T-helper 2 cell treated with Interferon-gamma antibody and Interleukin-4, amounts not matched to agents 5 μg/mL and 100 μg/mL, for 36 hours (primary cell): ENCODE measurements at regions not wholly inside any gene's neighbourhood (a gene's known extent, or its start where the extent isn't known, plus 50 kb on each side); places are given as distances from the start of the nearest gene placed in this dataset.

Source experiments
- DNase-seq: peaks from one replicate; pipeline ENCODE4 v3.0.0; 2021; ENCODE audit warnings: low spot score
- H3K27ac Mint-ChIP-seq: one replicate; pipeline ENCODE4 v1.8.0; 2021; ENCODE audit warnings: mild to moderate bottlenecking, mixed read lengths
- H3K27me3 Mint-ChIP-seq: one replicate; pipeline ENCODE4 v1.8.0; 2021; ENCODE audit warnings: low read depth, mixed read lengths
- H3K36me3 Mint-ChIP-seq: one replicate; pipeline ENCODE4 v1.8.0; 2021; ENCODE audit warnings: low read depth, mixed read lengths
- H3K4me1 Mint-ChIP-seq: one replicate; pipeline ENCODE4 v1.8.0; 2021; ENCODE audit warnings: low read depth, mixed read lengths
- H3K4me3 Mint-ChIP-seq: one replicate; pipeline ENCODE4 v1.8.0; 2022; ENCODE audit warnings: mild to moderate bottlenecking, moderate library complexity, mixed read lengths
- H3K9me3 Mint-ChIP-seq: one replicate; pipeline ENCODE4 v1.8.0; 2021; ENCODE audit warnings: mixed read lengths

DNA sequence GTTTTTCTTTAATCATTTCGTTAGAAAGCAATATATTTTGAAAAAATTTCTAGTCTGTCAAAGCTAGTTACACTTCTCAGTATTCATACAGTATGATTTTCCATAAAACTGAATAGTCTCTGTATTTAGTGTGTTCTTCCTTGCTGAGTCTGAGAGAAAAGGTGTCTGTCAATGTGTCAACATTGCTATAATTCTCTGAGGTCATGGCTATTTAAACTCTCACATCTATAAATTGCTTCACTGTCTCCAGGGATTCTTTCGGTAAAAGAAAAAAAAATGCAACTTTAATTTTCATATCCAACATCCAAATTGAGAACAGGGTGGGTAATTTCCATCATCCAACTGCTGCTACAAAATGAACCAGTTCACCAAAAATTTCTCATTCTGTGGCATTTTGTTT is 319.7 kb upstream of the GHITM start:
- Mint-ChIP-seq H3K9me3 (no peaks in the 10 kb centered on the region), H3K27me3 (no peaks in the 10 kb centered on the region), H3K36me3 (no peaks in the 10 kb centered on the region), H3K4me1 (no peaks in the 10 kb centered on the region), H3K27ac (no peak overlapping the region), H3K4me3 (no peak overlapping the region)
- no peak for DNase-seq

DNA sequence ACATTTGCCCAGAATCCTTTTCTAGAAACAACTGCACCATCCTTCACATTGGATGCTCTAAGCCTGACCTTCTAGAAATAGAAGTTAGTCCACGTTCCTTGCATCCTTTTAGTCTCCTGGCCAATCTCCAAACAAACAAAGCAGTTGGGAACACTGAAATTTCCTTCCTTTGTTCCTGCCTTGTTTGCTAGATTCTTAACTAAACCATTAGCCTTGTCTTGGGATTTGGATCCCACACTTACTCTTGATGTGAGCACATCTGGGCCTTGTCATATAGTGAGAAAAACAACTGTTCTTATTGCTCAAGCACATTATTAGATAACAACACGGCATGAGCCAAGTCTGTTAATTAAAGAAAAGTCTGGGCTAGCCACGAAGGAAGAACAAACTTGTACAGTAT is 319.3 kb upstream of the GHITM start:
- no peaks in the 10 kb centered on the region for H3K27me3 Mint-ChIP-seq
- H3K4me1 Mint-ChIP-seq = no peaks in the 10 kb centered on the region
- H3K27ac Mint-ChIP-seq = no peak overlapping the region
- no peaks in the 10 kb centered on the region for H3K9me3 Mint-ChIP-seq
- no peaks in the 10 kb centered on the region for H3K36me3 Mint-ChIP-seq
- H3K4me3 Mint-ChIP-seq = no peak overlapping the region
- DNase-seq = no peak

DNA sequence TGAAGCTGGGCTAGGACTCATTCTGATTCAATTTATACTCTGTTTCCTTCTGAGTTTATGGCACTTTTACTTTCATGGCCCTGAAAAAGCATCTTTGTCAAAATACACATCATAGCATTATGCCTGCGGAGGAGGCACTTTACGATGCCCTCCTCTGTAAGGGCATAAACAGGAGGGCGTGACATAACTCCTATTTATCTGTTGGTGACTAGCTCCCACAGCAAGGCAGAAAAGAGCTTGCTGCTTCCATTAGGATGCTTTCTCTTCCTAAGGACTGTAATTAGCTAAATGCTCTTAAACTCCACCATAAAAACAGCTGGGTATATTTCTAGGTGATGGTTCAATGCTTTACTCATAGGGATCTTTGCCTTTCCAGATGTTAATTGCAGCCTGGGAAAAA is 315.2 kb upstream of the GHITM start:
- Mint-ChIP-seq H3K9me3 (peaks cover 3% of the 10 kb centered on the region), H3K27me3 (no peaks in the 10 kb centered on the region), H3K4me1 (no peaks in the 10 kb centered on the region), H3K36me3 (no peaks in the 10 kb centered on the region), H3K4me3 (no peak overlapping the region), H3K27ac (no peak overlapping the region)
- DNase-seq = no peak

DNA sequence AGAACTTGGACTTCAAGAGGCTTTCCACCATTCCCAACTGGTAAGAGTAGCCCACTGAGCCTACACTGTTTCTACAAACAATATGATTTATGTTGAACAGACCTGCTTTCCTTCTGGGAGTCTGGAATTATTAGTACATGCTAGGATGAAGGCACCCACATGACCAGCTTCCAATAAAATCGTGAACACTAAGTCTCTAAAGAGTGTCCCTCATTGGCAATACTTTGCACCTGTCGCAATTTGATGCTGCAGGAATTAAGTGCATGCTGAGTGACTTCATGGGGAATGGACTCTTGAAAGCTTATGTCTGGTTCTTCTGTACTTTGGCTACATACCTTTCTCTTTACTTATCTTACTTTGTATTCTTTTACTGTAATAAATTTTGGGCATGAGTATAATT is 305.2 kb upstream of the GHITM start:
- no peak overlapping the region for H3K4me3 Mint-ChIP-seq
- H3K36me3 Mint-ChIP-seq = no peaks in the 10 kb centered on the region
- no peaks in the 10 kb centered on the region for H3K9me3 Mint-ChIP-seq
- H3K27ac Mint-ChIP-seq = no peak overlapping the region
- H3K4me1 Mint-ChIP-seq = no peaks in the 10 kb centered on the region
- DNase-seq = no peak
- H3K27me3 Mint-ChIP-seq = no peaks in the 10 kb centered on the region

- no peaks in the 10 kb centered on the region for H3K36me3 Mint-ChIP-seq
- H3K27me3 Mint-ChIP-seq = no peaks in the 10 kb centered on the region
- DNase-seq = no peak
- no peak overlapping the region for H3K27ac Mint-ChIP-seq
- H3K4me3 Mint-ChIP-seq = no peak overlapping the region
- no peaks in the 10 kb centered on the region for H3K9me3 Mint-ChIP-seq
- H3K4me1 Mint-ChIP-seq = no peaks in the 10 kb centered on the region
Observed at GRCh38 chr10:83835945-83836745, 303.2 kb upstream of the GHITM start.

DNA sequence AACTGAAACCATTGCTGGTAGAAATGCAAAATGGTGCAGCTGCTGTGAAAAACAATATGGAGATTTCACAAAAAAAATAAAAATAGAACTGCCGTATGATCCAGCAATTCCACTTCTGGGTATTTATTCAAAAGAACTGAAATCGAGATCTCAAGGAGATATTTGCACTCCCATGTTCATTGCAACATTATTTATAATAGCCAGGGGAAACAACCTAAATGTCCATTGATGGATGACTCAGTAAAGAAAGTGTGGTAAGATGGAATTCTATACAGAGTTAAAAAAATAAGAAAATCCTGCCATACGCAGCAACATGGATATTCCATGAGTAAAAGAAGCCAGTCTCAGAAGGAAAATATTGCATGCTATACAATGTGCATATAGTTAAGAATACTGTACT is 290.6 kb upstream of the GHITM start:
- Mint-ChIP-seq H3K4me1 (no peaks in the 10 kb centered on the region), H3K4me3 (no peak overlapping the region), H3K27me3 (no peaks in the 10 kb centered on the region), H3K27ac (no peak overlapping the region), H3K9me3 (no peaks in the 10 kb centered on the region), H3K36me3 (no peaks in the 10 kb centered on the region)
- no peak for DNase-seq

DNA sequence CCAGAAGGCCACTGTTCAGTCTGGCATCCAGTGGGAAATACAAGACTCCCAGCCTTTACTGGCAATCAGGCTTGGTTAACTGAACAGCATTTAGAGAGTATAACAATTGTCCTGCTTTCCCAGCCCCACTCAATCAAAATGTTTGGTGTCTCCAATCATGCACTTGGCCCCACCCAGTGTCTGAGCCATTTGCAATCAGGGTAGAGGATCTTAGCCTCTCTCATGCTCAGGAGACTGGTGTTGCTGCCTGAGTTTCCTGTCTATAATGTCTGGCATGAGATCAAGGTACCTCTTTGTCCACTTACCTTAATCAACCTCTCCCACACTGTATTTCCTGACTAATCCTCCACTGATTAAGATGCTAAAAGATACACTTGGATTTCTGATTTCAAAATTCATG is 290.2 kb upstream of the GHITM start:
- Mint-ChIP-seq H3K4me1 (no peaks in the 10 kb centered on the region), H3K27me3 (no peaks in the 10 kb centered on the region), H3K27ac (no peak overlapping the region), H3K36me3 (no peaks in the 10 kb centered on the region), H3K9me3 (no peaks in the 10 kb centered on the region), H3K4me3 (no peak overlapping the region)
- no peak for DNase-seq

GRCh38 chr10:83852146-83852545 is 287.2 kb upstream of the GHITM start:
- no peak overlapping the region for H3K4me3 Mint-ChIP-seq
- DNase-seq = no peak
- H3K27ac Mint-ChIP-seq = no peak overlapping the region
- H3K36me3 Mint-ChIP-seq = no peaks in the 10 kb centered on the region
- H3K27me3 Mint-ChIP-seq = no peaks in the 10 kb centered on the region
- H3K4me1 Mint-ChIP-seq = no peaks in the 10 kb centered on the region
- H3K9me3 Mint-ChIP-seq = no peaks in the 10 kb centered on the region

- H3K27ac Mint-ChIP-seq = no peak overlapping the region
- H3K4me1 Mint-ChIP-seq = no peaks in the 10 kb centered on the region
- H3K4me3 Mint-ChIP-seq = no peak overlapping the region
- DNase-seq = no peak
- no peaks in the 10 kb centered on the region for H3K9me3 Mint-ChIP-seq
- no peaks in the 10 kb centered on the region for H3K36me3 Mint-ChIP-seq
- no peaks in the 10 kb centered on the region for H3K27me3 Mint-ChIP-seq
Observed at GRCh38 chr10:83862723-83863122, 276.6 kb upstream of the GHITM start.

GRCh38 chr10:83863283-83863966 is 275.9 kb upstream of the GHITM start:
- no peaks in the 10 kb centered on the region for H3K4me1 Mint-ChIP-seq
- H3K36me3 Mint-ChIP-seq = no peaks in the 10 kb centered on the region
- no peak overlapping the region for H3K27ac Mint-ChIP-seq
- no peaks in the 10 kb centered on the region for H3K9me3 Mint-ChIP-seq
- no peak overlapping the region for H3K4me3 Mint-ChIP-seq
- no peaks in the 10 kb centered on the region for H3K27me3 Mint-ChIP-seq
- DNase-seq = no peak

DNA sequence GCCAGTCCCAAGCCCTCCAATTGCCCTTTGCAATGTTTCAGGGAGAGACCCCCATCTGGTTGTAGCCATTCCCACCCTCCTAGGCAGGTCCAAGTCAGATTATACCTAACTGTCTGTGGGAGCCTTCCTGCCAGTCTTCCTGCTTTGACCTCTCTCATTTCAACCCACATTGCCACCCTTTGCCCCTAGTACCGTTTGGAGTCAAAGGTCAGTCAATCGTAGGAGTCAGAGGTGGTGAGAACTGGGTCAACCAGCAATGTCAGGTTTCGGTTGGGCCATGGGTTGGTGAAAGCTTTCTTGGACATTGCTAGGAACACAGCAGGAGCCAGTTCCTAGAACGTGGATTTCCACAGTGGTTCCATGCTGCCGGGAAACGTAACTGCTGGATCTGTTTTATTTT is 269.4 kb upstream of the GHITM start:
- no peak overlapping the region for H3K27ac Mint-ChIP-seq
- H3K9me3 Mint-ChIP-seq = no peaks in the 10 kb centered on the region
- H3K36me3 Mint-ChIP-seq = no peaks in the 10 kb centered on the region
- H3K4me3 Mint-ChIP-seq = no peak overlapping the region
- no peaks in the 10 kb centered on the region for H3K27me3 Mint-ChIP-seq
- DNase-seq = no peak
- H3K4me1 Mint-ChIP-seq = no peaks in the 10 kb centered on the region

- no peak overlapping the region for H3K4me3 Mint-ChIP-seq
- H3K36me3 Mint-ChIP-seq = no peaks in the 10 kb centered on the region
- no peaks in the 10 kb centered on the region for H3K4me1 Mint-ChIP-seq
- no peak overlapping the region for H3K27ac Mint-ChIP-seq
- H3K9me3 Mint-ChIP-seq = no peaks in the 10 kb centered on the region
- H3K27me3 Mint-ChIP-seq = no peaks in the 10 kb centered on the region
- DNase-seq = peak; percentile 51
Observed at GRCh38 chr10:83871187-83872081, 267.9 kb upstream of the GHITM start.

- DNase-seq = no peak
- Mint-ChIP-seq H3K4me1 (no peaks in the 10 kb centered on the region), H3K27ac (no peak overlapping the region), H3K27me3 (no peaks in the 10 kb centered on the region), H3K36me3 (no peaks in the 10 kb centered on the region), H3K9me3 (no peaks in the 10 kb centered on the region), H3K4me3 (no peak overlapping the region)
Observed at GRCh38 chr10:83880252-83880791, 259.0 kb upstream of the GHITM start.

- no peak for DNase-seq
- H3K9me3 Mint-ChIP-seq = no peaks in the 10 kb centered on the region
- no peak overlapping the region for H3K4me3 Mint-ChIP-seq
- H3K27me3 Mint-ChIP-seq = no peaks in the 10 kb centered on the region
- no peaks in the 10 kb centered on the region for H3K36me3 Mint-ChIP-seq
- H3K27ac Mint-ChIP-seq = no peak overlapping the region
- H3K4me1 Mint-ChIP-seq = no peaks in the 10 kb centered on the region
Observed at GRCh38 chr10:83881661-83882060, 257.6 kb upstream of the GHITM start.
